Thyroid gland (tissue), 4 donors: ENCODE measurements at regions not wholly inside any gene's neighbourhood (a gene's known extent, or its start where the extent isn't known, plus 50 kb on each side); places are given as distances from the start of the nearest gene placed in this dataset.

Source experiments
- POLR2A ChIP-seq, 2 donors: fragments of 450-650 bp; IDR thresholded peaks; one replicate each; pipeline ENCODE4 v1.6.1; 2017; ENCODE audit warnings: antibody characterized with exemption in 2 of 2, mild to moderate bottlenecking in 2 of 2, moderate library complexity in 1 of 2
- TF ChIP-seq, protein P1 (sequence below), 6 experiments: fragments of 200-600 bp in 3 of 6; fragments of 450-650 bp in 3 of 6; sonication (generic) in 3 of 6; IDR thresholded peaks; one replicate each; pipeline ENCODE4 v1.5.1; 2016 to 2019; ENCODE audit warnings: antibody characterized with exemption in 6 of 6, mild to moderate bottlenecking in 2 of 6, inconsistent platforms in 1 of 6, moderate library complexity in 1 of 6

DNA sequence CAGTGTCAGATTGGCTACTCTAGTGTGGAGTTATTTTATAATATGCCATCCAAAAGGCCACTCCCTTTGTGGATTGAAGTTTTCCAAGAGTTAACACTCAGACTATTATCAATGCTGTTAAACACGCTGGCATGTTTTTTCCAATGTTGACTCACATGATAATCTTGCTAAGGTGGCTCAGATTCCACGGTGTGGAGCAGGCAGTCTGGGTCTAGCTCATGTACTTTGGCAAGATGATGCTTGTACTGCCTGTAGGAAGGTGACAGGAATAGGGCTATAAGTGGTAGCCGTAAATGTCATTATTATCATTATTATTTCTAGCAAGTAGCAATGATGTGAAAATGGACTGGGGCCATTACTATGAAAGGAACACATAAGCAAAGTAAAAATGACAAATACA is 79.4 kb upstream of the TBX20 start:
- TF ChIP-seq, protein P1, sequence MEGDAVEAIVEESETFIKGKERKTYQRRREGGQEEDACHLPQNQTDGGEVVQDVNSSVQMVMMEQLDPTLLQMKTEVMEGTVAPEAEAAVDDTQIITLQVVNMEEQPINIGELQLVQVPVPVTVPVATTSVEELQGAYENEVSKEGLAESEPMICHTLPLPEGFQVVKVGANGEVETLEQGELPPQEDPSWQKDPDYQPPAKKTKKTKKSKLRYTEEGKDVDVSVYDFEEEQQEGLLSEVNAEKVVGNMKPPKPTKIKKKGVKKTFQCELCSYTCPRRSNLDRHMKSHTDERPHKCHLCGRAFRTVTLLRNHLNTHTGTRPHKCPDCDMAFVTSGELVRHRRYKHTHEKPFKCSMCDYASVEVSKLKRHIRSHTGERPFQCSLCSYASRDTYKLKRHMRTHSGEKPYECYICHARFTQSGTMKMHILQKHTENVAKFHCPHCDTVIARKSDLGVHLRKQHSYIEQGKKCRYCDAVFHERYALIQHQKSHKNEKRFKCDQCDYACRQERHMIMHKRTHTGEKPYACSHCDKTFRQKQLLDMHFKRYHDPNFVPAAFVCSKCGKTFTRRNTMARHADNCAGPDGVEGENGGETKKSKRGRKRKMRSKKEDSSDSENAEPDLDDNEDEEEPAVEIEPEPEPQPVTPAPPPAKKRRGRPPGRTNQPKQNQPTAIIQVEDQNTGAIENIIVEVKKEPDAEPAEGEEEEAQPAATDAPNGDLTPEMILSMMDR (IDR thresholded peaks at IDR 0.05): no peak
- TF ChIP-seq POLR2A (IDR thresholded peaks at IDR 0.05): no peak
